ENCODE measurements at regions not wholly inside any gene's neighbourhood (a gene's known extent, or its start where the extent isn't known, plus 50 kb on each side); places are given as distances from the start of the nearest gene placed in this dataset.

- in situ Hi-C loops (cut with HindIII; ENCODE audit: low pct_unique_long_range_greater_than_20kb, low sequenced_read_pairs) = no loop called here
Measured at GRCh38 chr3:148223266-148223665, 474.4 kb upstream of the AGTR1 start.

GRCh38 chr3:148226246-148226645, 471.5 kb upstream of the AGTR1 start:
- in situ Hi-C loops (cut with HindIII; ENCODE audit: low pct_unique_long_range_greater_than_20kb, low sequenced_read_pairs) = no loop called here
- DNase-seq (ENCODE audit: low read depth, low spot score) = no peak

More at GRCh38 chr3:148223266-148223665, 474.4 kb upstream of the AGTR1 start:
- DNase-seq (ENCODE audit: low read depth, low spot score) = no peak

- in situ Hi-C loops (cut with HindIII; ENCODE audit: low pct_unique_long_range_greater_than_20kb, low sequenced_read_pairs) = no loop called here
- DNase-seq (ENCODE audit: low read depth, low spot score) = no peak
Measured at GRCh38 chr3:148227534-148227933, 470.2 kb upstream of the AGTR1 start.

DNA sequence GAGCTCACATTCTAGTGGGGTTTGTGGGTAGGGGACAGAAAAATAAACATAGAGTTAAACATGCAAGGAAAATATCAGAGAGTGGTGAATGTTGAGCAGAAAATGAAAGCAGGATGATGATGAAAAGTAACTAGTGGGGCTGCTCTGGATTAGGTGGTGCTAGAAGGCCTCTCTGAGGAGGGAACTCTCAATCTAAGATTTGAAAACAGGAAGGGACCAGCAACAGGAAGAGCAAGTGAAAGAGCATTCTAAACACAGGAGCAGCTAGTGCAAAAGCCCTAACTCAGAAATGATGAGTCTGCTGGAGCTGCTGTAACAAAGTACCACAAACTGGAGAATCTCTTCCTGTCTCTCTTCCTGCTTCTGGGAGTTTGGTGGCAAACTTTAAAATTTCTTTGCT, 468.6 kb upstream of the AGTR1 start:
- DNase-seq (ENCODE audit: low read depth, low spot score) = peak; percentile 29
- in situ Hi-C loops (cut with HindIII; ENCODE audit: low pct_unique_long_range_greater_than_20kb, low sequenced_read_pairs) = no loop called here

DNA sequence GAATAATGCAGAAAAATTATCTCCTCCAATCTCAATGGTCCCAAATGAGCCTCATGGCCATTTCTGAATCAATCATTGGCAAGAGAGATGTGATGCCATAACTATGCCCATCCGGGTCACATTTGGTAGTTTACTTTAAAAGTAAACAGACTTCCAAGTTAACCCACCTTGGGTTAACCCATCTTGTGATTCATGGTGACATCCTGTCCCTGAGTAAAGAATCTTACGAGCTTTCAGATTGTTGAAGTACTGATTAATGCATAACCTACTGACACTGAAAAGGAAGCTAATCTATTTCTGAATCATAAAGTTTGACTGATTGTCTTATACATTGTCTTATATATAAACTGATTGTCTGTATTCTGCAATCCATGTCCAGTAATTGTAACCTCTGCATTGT, 467.2 kb upstream of the AGTR1 start:
- in situ Hi-C loops (cut with HindIII; ENCODE audit: low pct_unique_long_range_greater_than_20kb, low sequenced_read_pairs) = no loop called here
- DNase-seq (ENCODE audit: low read depth, low spot score) = no peak

DNA sequence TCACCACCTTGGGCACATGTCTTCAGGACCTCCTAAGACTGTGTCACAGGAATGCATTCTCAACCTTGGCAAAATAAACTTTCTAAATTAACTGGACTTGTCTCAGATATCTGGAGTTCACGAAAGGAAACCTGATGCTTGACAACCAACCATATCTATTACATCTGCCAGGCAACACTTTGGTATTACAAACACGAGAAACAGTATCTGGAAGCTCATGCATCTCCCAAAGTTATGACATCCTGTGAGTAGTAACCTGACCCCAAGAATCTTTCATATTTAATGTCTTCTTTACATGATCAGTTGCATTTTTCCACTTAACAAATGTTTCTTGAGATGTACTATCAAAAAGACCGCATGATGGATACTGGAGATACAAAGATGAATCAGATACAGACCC, 465.3 kb upstream of the AGTR1 start:
- in situ Hi-C loops (cut with HindIII; ENCODE audit: low pct_unique_long_range_greater_than_20kb, low sequenced_read_pairs) = no loop called here
- no peak for DNase-seq (ENCODE audit: low read depth, low spot score)

DNA sequence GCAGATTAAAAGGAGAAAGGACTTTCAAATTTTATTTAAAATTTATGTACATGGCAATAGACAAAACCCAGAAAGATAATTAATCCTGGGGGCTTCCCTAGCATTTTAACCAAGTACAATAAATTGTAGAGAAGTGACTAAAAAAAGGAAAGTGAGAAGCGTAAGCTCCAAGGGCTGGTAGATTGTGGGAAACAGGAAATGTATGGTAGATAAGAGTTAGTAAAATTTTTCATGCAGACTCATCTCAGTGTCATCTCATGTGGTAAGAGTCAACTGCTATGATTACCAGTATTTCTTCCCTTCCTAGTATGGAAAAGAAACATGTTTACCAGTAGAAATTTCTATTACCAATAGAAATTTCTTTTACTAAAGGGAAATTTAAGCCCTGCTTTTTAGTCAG, 464.3 kb upstream of the AGTR1 start:
- in situ Hi-C loops (cut with HindIII; ENCODE audit: low pct_unique_long_range_greater_than_20kb, low sequenced_read_pairs) = no loop called here
- DNase-seq (ENCODE audit: low read depth, low spot score) = no peak

- DNase-seq (ENCODE audit: low read depth, low spot score) = no peak
- in situ Hi-C loops (cut with HindIII; ENCODE audit: low pct_unique_long_range_greater_than_20kb, low sequenced_read_pairs) = no loop called here
Measured at GRCh38 chr3:148234536-148234935, 463.2 kb upstream of the AGTR1 start.

GRCh38 chr3:148235566-148235965, 462.1 kb upstream of the AGTR1 start:
- DNase-seq (ENCODE audit: low read depth, low spot score) = no peak
- in situ Hi-C loops (cut with HindIII; ENCODE audit: low pct_unique_long_range_greater_than_20kb, low sequenced_read_pairs) = no loop called here

- no peak for DNase-seq (ENCODE audit: low read depth, low spot score)
- in situ Hi-C loops (cut with HindIII; ENCODE audit: low pct_unique_long_range_greater_than_20kb, low sequenced_read_pairs) = no loop called here
Measured at GRCh38 chr3:148238421-148238821, 459.3 kb upstream of the AGTR1 start.

- DNase-seq (ENCODE audit: low read depth, low spot score) = peak; percentile 56
- in situ Hi-C loops (cut with HindIII; ENCODE audit: low pct_unique_long_range_greater_than_20kb, low sequenced_read_pairs) = no loop called here
Measured at GRCh38 chr3:148240351-148240750, 457.4 kb upstream of the AGTR1 start.

- in situ Hi-C loops (cut with HindIII; ENCODE audit: low pct_unique_long_range_greater_than_20kb, low sequenced_read_pairs) = no loop called here
- no peak for DNase-seq (ENCODE audit: low read depth, low spot score)
Measured at GRCh38 chr3:148243609-148244008, 454.1 kb upstream of the AGTR1 start.

- DNase-seq (ENCODE audit: low read depth, low spot score) = peak; percentile 57
- in situ Hi-C loops (cut with HindIII; ENCODE audit: low pct_unique_long_range_greater_than_20kb, low sequenced_read_pairs) = no loop called here
Measured at GRCh38 chr3:148246291-148246923, 451.3 kb upstream of the AGTR1 start.

GRCh38 chr3:148253713-148254112, 444.0 kb upstream of the AGTR1 start:
- DNase-seq (ENCODE audit: low read depth, low spot score) = no peak
- in situ Hi-C loops (cut with HindIII; ENCODE audit: low pct_unique_long_range_greater_than_20kb, low sequenced_read_pairs) = no loop called here

GRCh38 chr3:148254402-148254801, 443.3 kb upstream of the AGTR1 start:
- no peak for DNase-seq (ENCODE audit: low read depth, low spot score)
- in situ Hi-C loops (cut with HindIII; ENCODE audit: low pct_unique_long_range_greater_than_20kb, low sequenced_read_pairs) = no loop called here

DNA sequence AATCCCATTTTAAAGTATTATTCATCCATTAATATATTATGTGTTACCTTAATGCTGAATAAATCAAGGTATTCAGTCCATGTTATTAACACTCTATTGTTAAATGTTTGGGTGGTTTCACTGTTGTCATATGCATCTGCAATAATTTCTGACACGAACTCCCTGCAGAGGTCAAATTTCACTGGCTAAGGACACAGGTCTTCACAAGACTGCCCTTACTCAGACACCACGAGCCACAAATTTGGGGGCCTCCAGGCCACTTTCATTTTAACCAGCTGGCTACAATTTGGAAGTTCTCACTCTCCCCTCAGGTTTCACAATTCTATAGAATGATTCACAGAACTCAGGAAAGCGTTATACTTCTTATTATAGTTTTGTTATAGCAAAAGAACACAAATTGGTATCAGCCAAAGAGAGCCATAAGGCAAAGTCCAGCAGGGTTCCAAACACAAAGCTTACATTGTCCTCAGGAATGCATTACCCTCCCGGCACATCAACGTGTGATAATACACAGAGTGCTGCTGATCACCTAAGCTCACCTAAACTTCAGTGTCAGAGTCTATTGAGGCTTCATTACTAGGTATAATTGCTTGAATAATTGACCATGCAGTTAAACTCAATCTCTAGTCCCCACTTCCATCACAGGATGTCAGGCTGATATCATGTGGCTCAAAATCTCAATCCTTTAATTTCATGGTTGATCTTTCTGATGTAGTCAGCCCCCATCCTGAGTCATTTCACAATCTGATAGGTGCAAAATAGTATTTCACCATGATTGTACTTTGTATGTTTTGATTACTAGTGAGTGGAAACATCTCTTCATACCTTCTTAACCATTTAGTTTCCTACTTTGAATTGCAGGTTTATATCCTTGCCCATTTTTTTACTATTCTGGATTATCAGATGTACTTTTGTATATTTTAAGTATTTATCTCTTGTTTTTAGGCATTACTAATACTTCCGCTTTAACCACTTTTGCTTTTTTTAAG, 441.4 kb upstream of the AGTR1 start:
- DNase-seq (ENCODE audit: low read depth, low spot score) = peak; percentile 58
- in situ Hi-C loops (cut with HindIII; ENCODE audit: low pct_unique_long_range_greater_than_20kb, low sequenced_read_pairs) = no loop called here

DNA sequence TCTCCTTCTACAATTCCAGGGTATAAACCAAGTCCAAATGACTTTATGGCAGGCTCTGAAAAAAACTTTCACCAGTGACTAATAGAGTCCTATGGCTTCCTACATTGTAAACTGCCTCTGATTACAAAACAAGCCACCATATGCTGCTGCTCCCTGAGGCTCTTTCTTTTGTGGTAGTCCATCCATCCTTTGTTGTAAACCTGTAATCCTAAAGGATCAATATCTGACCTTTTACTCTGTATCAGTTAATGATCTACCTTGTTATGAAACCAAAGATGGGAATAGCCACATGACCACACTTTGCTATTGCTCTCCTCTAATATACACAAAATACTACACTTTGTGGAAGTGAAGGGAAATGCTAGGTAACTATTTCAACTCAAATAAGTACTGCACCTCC, 434.7 kb upstream of the AGTR1 start:
- in situ Hi-C loops (cut with HindIII; ENCODE audit: low pct_unique_long_range_greater_than_20kb, low sequenced_read_pairs) = no loop called here
- no peak for DNase-seq (ENCODE audit: low read depth, low spot score)

DNA sequence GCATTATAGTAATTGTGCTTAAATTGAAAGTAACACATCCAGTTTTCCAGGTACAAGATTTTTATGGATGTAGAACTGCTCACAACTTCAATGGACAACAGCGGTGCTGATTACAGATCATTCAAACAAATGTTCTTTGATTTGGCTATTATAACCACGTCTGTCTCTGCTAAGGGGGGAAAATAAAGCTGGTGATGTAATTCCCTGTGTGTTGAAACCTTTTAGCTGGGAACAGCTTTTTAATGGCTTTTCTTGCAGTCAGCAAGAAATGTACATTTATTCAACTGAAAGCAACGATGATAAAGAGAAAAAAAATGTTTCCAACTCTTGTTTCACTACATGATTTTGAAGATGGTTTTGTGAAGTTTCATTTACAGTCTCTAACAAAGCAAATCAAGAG, 431.9 kb upstream of the AGTR1 start:
- in situ Hi-C loops (cut with HindIII; ENCODE audit: low pct_unique_long_range_greater_than_20kb, low sequenced_read_pairs) = no loop called here
- DNase-seq (ENCODE audit: low read depth, low spot score) = no peak

GRCh38 chr3:148266341-148266740, 431.4 kb upstream of the AGTR1 start:
- in situ Hi-C loops (cut with HindIII; ENCODE audit: low pct_unique_long_range_greater_than_20kb, low sequenced_read_pairs) = no loop called here

More at GRCh38 chr3:148266341-148266740, 431.4 kb upstream of the AGTR1 start:
- no peak for DNase-seq (ENCODE audit: low read depth, low spot score)
